ENCODE measurements at regions not wholly inside any gene's neighbourhood (a gene's known extent, or its start where the extent isn't known, plus 50 kb on each side); places are given as distances from the start of the nearest gene placed in this dataset.

- Mint-ChIP-seq H3K9me3 (no peaks in the 10 kb centered on the region), H3K4me3 (no peak overlapping the region), H3K4me1 (no peaks in the 10 kb centered on the region), H3K36me3 (ENCODE audit: low read depth) (no peaks in the 10 kb centered on the region), H3K27ac (no peak overlapping the region), H3K27me3 (ENCODE audit: low read depth) (peaks cover 6% of the 10 kb centered on the region)
- TF ChIP-seq, protein P1, sequence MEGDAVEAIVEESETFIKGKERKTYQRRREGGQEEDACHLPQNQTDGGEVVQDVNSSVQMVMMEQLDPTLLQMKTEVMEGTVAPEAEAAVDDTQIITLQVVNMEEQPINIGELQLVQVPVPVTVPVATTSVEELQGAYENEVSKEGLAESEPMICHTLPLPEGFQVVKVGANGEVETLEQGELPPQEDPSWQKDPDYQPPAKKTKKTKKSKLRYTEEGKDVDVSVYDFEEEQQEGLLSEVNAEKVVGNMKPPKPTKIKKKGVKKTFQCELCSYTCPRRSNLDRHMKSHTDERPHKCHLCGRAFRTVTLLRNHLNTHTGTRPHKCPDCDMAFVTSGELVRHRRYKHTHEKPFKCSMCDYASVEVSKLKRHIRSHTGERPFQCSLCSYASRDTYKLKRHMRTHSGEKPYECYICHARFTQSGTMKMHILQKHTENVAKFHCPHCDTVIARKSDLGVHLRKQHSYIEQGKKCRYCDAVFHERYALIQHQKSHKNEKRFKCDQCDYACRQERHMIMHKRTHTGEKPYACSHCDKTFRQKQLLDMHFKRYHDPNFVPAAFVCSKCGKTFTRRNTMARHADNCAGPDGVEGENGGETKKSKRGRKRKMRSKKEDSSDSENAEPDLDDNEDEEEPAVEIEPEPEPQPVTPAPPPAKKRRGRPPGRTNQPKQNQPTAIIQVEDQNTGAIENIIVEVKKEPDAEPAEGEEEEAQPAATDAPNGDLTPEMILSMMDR (IDR thresholded peaks at IDR 0.05; ENCODE audit: unreplicated experiment in 3 of 3): no peak
Observed at GRCh38 chr9:30845136-30845535, 1539.3 kb upstream of the ACO1 start.

DNA sequence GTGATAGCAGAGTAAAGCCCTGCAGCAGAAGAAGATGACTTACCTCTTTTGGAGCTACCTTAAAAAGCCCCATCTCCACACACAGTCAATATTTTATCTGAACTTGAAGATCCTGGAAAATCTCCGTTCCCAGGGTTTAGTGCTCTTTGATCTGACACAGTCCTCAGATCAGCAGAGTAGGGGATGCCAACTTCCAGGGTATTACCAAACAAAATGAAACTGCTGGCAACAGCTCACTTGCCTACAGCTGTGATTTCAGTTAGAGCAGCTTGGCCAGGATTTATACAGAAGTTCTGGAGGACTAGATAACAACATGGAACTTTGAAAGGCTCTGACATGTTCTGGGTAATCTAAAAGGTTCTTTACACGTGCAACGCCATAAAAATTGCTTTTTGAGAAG, 1537.8 kb upstream of the ACO1 start:
- H3K4me1 Mint-ChIP-seq: no peaks in the 10 kb centered on the region
- TF ChIP-seq, protein P1 (IDR thresholded peaks at IDR 0.05; ENCODE audit: unreplicated experiment in 3 of 3): no peak
- H3K9me3 Mint-ChIP-seq: peaks cover 5% of the 10 kb centered on the region
- H3K4me3 Mint-ChIP-seq: no peak overlapping the region
- H3K36me3 Mint-ChIP-seq (ENCODE audit: low read depth): no peaks in the 10 kb centered on the region
- no peak overlapping the region for H3K27ac Mint-ChIP-seq
- peaks cover 6% of the 10 kb centered on the region for H3K27me3 Mint-ChIP-seq (ENCODE audit: low read depth)

DNA sequence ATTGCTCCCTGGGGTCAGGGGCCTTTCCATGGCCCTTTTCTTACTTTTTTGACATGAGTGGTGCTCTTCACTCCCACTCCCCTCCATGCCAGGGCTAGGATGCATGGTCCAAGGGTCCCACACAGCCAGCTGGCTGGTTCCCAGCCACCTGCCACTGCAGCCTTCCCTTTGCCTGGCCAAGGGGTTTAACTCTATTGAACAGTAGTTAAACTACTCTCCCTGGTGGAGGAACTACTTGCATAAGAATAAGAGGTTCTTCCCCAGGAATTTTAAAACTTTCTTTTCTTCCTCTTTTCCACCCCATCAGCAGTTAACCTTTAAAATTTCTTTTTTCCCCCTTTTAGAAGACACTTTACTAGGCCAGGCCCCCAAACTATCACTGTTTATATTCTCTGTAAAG, 1532.8 kb upstream of the ACO1 start:
- Mint-ChIP-seq H3K27me3 (ENCODE audit: low read depth) (no peaks in the 10 kb centered on the region), H3K4me1 (no peaks in the 10 kb centered on the region), H3K4me3 (no peak overlapping the region), H3K27ac (no peak overlapping the region), H3K9me3 (peaks cover 7% of the 10 kb centered on the region), H3K36me3 (ENCODE audit: low read depth) (no peaks in the 10 kb centered on the region)
- TF ChIP-seq, protein P1 (IDR thresholded peaks at IDR 0.05; ENCODE audit: unreplicated experiment in 3 of 3): no peak

- H3K9me3 Mint-ChIP-seq: no peaks in the 10 kb centered on the region
- TF ChIP-seq, protein P1 (IDR thresholded peaks at IDR 0.05; ENCODE audit: unreplicated experiment in 3 of 3): no peak
- no peaks in the 10 kb centered on the region for H3K27me3 Mint-ChIP-seq (ENCODE audit: low read depth)
- H3K36me3 Mint-ChIP-seq (ENCODE audit: low read depth): no peaks in the 10 kb centered on the region
- no peak overlapping the region for H3K4me3 Mint-ChIP-seq
- H3K27ac Mint-ChIP-seq: no peak overlapping the region
- no peaks in the 10 kb centered on the region for H3K4me1 Mint-ChIP-seq
Observed at GRCh38 chr9:30900706-30901105, 1483.7 kb upstream of the ACO1 start.

GRCh38 chr9:30913331-30913730, 1471.1 kb upstream of the ACO1 start:
- no peaks in the 10 kb centered on the region for H3K36me3 Mint-ChIP-seq (ENCODE audit: low read depth)
- H3K4me3 Mint-ChIP-seq: no peak overlapping the region
- H3K27ac Mint-ChIP-seq: no peak overlapping the region
- H3K4me1 Mint-ChIP-seq: peaks cover 13% of the 10 kb centered on the region
- TF ChIP-seq, protein P1 (IDR thresholded peaks at IDR 0.05; ENCODE audit: unreplicated experiment in 3 of 3): no peak
- peaks cover 7% of the 10 kb centered on the region for H3K9me3 Mint-ChIP-seq
- H3K27me3 Mint-ChIP-seq (ENCODE audit: low read depth): no peaks in the 10 kb centered on the region

DNA sequence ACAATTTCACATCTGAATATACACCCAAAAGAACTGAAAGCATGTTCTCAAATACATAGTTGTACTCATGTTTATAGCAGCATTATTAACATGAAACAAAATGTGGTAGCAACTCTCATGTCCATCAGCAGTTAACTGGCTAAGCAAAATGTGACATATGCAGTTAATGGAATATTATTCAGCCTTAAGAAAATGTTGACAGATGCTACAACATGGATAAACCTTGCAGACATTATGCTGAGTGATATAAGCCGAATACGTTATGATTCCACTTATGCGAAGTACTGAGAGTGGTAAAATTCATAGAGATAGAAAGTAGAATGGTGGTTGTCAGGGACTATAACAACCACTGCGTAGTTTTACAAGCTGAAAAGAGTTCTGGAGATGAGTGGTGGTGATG, 1469.0 kb upstream of the ACO1 start:
- no peaks in the 10 kb centered on the region for H3K36me3 Mint-ChIP-seq (ENCODE audit: low read depth)
- H3K27ac Mint-ChIP-seq: no peak overlapping the region
- H3K4me1 Mint-ChIP-seq: peaks cover 22% of the 10 kb centered on the region
- H3K9me3 Mint-ChIP-seq: peaks cover 3% of the 10 kb centered on the region
- H3K27me3 Mint-ChIP-seq (ENCODE audit: low read depth): no peaks in the 10 kb centered on the region
- no peak overlapping the region for H3K4me3 Mint-ChIP-seq
- TF ChIP-seq, protein P1 (IDR thresholded peaks at IDR 0.05; ENCODE audit: unreplicated experiment in 3 of 3): no peak
